MM.1S (cell line): ENCODE measurements at regions not wholly inside any gene's neighbourhood (a gene's known extent, or its start where the extent isn't known, plus 50 kb on each side); places are given as distances from the start of the nearest gene placed in this dataset.

Source experiments
- DNase-seq: peaks from one replicate; pipeline ENCODE4 v3.0.0-alpha.2; 2015
- H2AFZ ChIP-seq: fragments of 300-600 bp; sonication (generic); 2 replicates; pipeline ENCODE4 v1.6.0; 2016; ENCODE audit warnings: antibody characterized with exemption, low read length
- H3F3A ChIP-seq: fragments of 300-600 bp; sonication (generic); 2 replicates; pipeline ENCODE4 v1.6.1; 2016; ENCODE audit warnings: mild to moderate bottlenecking, antibody characterized with exemption, low read length, moderate library complexity, mixed read lengths; ENCODE audit not compliant: insufficient read depth
- H3K27ac ChIP-seq: fragments of 300-600 bp; sonication (generic); 2 replicates; pipeline ENCODE4 v1.5.1; 2016; ENCODE audit warnings: mild to moderate bottlenecking, low read length
- H3K27me3 ChIP-seq: fragments of 300-600 bp; sonication (generic); replicated peaks from 2 replicates; pipeline ENCODE4 v1.6.0; 2016; ENCODE audit warnings: low read length; ENCODE audit not compliant: insufficient read depth
- H3K36me3 ChIP-seq: fragments of 300-600 bp; sonication (generic); replicated peaks from 2 replicates; pipeline ENCODE4 v1.6.1; 2016; ENCODE audit warnings: mild to moderate bottlenecking, low read length, mixed read lengths; ENCODE audit not compliant: insufficient read depth
- H3K4me1 ChIP-seq: fragments of 300-600 bp; sonication (generic); 2 replicates; pipeline ENCODE4 v1.6.1; 2016; ENCODE audit warnings: low read length, mixed read lengths
- H3K4me2 ChIP-seq: fragments of 300-600 bp; sonication (generic); 2 replicates; pipeline ENCODE4 v1.6.0; 2016; ENCODE audit warnings: low read depth, low read length
- H3K4me3 ChIP-seq: fragments of 300-600 bp; sonication (generic); 2 replicates; pipeline ENCODE4 v1.5.1; 2016; ENCODE audit warnings: low read length, mixed read lengths
- H3K79me2 ChIP-seq: fragments of 300-600 bp; sonication (generic); 2 replicates; pipeline ENCODE4 v1.6.1; 2016; ENCODE audit warnings: mixed run types, low read length, mixed read lengths
- H3K9ac ChIP-seq: fragments of 300-600 bp; sonication (generic); 2 replicates; pipeline ENCODE4 v1.6.1; 2016; ENCODE audit warnings: low read length, mixed read lengths
- H3K9me2 ChIP-seq: fragments of 300-600 bp; sonication (generic); replicated peaks from 2 replicates; pipeline ENCODE4 v1.6.1; 2016; ENCODE audit warnings: mild to moderate bottlenecking, low read length, mixed read lengths; ENCODE audit not compliant: insufficient read depth
- H3K9me3 ChIP-seq: fragments of 300-600 bp; sonication (generic); replicated peaks from 2 replicates; pipeline ENCODE4 v1.6.1; 2016; ENCODE audit warnings: mild to moderate bottlenecking, low read length, mixed read lengths; ENCODE audit not compliant: insufficient read depth
- H4K20me1 ChIP-seq: fragments of 300-600 bp; sonication (generic); 2 replicates; pipeline ENCODE4 v1.6.1; 2016; ENCODE audit warnings: mild to moderate bottlenecking, low read length, moderate library complexity, mixed read lengths; ENCODE audit not compliant: insufficient read depth
- EZH2 ChIP-seq: fragments of 300-600 bp; sonication (generic); optimal IDR thresholded peaks from 2 replicates; pipeline ENCODE3; 2017; ENCODE audit warnings: low read depth, mild to moderate bottlenecking, antibody characterized with exemption, low read length, mixed read lengths
- EZH2phosphoT487 ChIP-seq: fragments of 300-600 bp; sonication (generic); IDR thresholded peaks from 2 replicates; pipeline ENCODE4 v1.6.1; 2018; ENCODE audit warnings: antibody characterized with exemption, low read length
- TF ChIP-seq, protein P1 (sequence below): fragments of 300-600 bp; sonication (generic); IDR thresholded peaks from 2 replicates; pipeline ENCODE4 v1.5.1; 2016; ENCODE audit warnings: antibody characterized with exemption, low read length, mixed read lengths

DNA sequence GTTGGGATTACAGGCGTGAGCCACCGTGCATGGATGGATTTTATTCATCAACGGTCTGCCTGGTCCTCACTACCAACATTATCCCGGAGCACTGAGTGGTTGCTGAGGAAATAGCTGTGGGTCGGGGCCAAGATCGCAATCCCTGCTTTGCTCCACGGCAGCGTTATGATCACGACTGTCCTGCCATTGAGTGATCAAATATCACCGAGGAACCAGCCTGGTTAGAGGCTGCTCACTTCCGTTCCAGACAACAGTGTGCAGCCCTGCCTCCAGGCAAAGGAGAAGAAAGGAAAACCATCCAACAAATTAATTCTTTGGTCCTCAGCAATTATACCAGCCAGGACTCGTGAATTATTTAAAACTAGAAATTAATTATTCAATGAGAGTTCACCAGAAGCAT, 70.6 kb upstream of the TBL1X start:
- Histone ChIP-seq H3K9me2 (no peaks in the 10 kb centered on the region), H3K9ac (no peak overlapping the region), H3K4me2 (no peak overlapping the region), H3K9me3 (no peaks in the 10 kb centered on the region), H3F3A (no peaks in the 10 kb centered on the region), H3K4me1 (no peaks in the 10 kb centered on the region), H3K79me2 (no peaks in the 10 kb centered on the region), H3K4me3 (no peak overlapping the region), H3K27ac (no peak overlapping the region), H3K27me3 (no peaks in the 10 kb centered on the region), H3K36me3 (no peaks in the 10 kb centered on the region), H4K20me1 (no peaks in the 10 kb centered on the region), H2AFZ (no peak overlapping the region)
- DNase-seq: no peak
- TF ChIP-seq, protein P1, sequence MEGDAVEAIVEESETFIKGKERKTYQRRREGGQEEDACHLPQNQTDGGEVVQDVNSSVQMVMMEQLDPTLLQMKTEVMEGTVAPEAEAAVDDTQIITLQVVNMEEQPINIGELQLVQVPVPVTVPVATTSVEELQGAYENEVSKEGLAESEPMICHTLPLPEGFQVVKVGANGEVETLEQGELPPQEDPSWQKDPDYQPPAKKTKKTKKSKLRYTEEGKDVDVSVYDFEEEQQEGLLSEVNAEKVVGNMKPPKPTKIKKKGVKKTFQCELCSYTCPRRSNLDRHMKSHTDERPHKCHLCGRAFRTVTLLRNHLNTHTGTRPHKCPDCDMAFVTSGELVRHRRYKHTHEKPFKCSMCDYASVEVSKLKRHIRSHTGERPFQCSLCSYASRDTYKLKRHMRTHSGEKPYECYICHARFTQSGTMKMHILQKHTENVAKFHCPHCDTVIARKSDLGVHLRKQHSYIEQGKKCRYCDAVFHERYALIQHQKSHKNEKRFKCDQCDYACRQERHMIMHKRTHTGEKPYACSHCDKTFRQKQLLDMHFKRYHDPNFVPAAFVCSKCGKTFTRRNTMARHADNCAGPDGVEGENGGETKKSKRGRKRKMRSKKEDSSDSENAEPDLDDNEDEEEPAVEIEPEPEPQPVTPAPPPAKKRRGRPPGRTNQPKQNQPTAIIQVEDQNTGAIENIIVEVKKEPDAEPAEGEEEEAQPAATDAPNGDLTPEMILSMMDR: no peak
- TF ChIP-seq EZH2 (no peak), EZH2phosphoT487 (no peak)

DNA sequence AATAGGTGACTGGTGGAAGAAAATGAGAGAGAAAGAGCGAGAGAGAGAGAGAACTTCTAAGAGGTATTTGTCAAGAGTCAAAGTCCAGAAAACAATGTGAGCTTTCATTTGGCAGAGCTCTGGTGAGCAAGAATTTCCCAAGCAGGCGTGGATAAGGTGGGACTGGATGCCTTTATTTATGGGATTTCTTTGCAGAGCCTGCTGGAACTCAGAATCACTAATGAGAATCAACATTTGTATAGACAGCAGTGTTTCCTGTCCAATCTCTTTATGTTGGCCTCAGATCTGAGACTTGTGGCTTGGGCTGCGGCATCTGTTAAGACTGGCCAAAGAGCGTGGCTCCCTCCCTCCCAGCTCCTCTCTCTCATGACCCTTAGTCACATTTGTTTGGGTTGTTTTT, 67.9 kb upstream of the TBL1X start:
- no peak overlapping the region for H3K9ac ChIP-seq
- no peaks in the 10 kb centered on the region for H3K79me2 ChIP-seq
- no peak overlapping the region for H3K27ac ChIP-seq
- H3K4me3 ChIP-seq: no peak overlapping the region
- no peaks in the 10 kb centered on the region for H3K9me3 ChIP-seq
- no peaks in the 10 kb centered on the region for H3K4me1 ChIP-seq
- H3K4me2 ChIP-seq: no peak overlapping the region
- H3K27me3 ChIP-seq: no peaks in the 10 kb centered on the region
- no peaks in the 10 kb centered on the region for H3K9me2 ChIP-seq
- H3K36me3 ChIP-seq: no peaks in the 10 kb centered on the region
- no peak for DNase-seq
- no peaks in the 10 kb centered on the region for H4K20me1 ChIP-seq
- TF ChIP-seq EZH2 (no peak), EZH2phosphoT487 (no peak)
- TF ChIP-seq, protein P1: no peak
- H3F3A ChIP-seq: no peaks in the 10 kb centered on the region
- no peak overlapping the region for H2AFZ ChIP-seq

DNA sequence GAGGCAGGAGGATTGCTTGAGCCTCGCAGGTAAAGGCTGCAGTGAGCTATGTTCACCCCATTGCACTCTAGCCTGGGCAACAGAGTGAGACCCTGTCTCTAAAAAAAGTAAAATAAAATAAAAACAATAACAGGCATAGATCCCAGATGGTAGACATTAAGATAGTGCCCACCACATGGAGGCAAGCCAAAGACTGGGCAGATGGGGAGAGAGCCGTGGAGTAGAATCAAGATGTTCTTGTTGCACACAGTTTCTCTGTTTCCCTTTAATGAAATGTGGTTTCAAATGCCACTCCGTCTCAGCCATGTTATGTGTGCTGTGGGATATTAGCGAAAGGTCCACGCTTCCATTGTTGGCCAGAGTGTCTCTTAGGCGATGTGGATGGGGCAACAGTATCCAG, 63.8 kb upstream of the TBL1X start:
- H3F3A ChIP-seq: no peaks in the 10 kb centered on the region
- no peak overlapping the region for H3K9ac ChIP-seq
- no peaks in the 10 kb centered on the region for H3K9me2 ChIP-seq
- H2AFZ ChIP-seq: no peak overlapping the region
- H3K4me1 ChIP-seq: no peaks in the 10 kb centered on the region
- no peaks in the 10 kb centered on the region for H3K27me3 ChIP-seq
- H3K4me2 ChIP-seq: no peak overlapping the region
- no peaks in the 10 kb centered on the region for H3K9me3 ChIP-seq
- no peak overlapping the region for H3K4me3 ChIP-seq
- no peak overlapping the region for H3K27ac ChIP-seq
- H3K36me3 ChIP-seq: no peaks in the 10 kb centered on the region
- TF ChIP-seq, protein P1: no peak
- TF ChIP-seq EZH2phosphoT487 (no peak), EZH2 (no peak)
- no peaks in the 10 kb centered on the region for H4K20me1 ChIP-seq
- H3K79me2 ChIP-seq: no peaks in the 10 kb centered on the region
- no peak for DNase-seq
